HG03139 (cell line): ENCODE measurements at regions not wholly inside any gene's neighbourhood (a gene's known extent, or its start where the extent isn't known, plus 50 kb on each side); places are given as distances from the start of the nearest gene placed in this dataset.
A peak's percentile ranks its signal among the peaks of the same experiment; 100 is the strongest.
"Not testable (repeated sequence)": the region's sequence is repeated elsewhere in the genome, so short reads cannot be mapped to it uniquely, and the experiment has no call there.

Experiments
- ATAC-seq: cut with Tn5 transposase; IDR thresholded peaks from one replicate; pipeline ENCODE4 v1.9.1; 2021; ENCODE audit not compliant: unreplicated experiment

DNA sequence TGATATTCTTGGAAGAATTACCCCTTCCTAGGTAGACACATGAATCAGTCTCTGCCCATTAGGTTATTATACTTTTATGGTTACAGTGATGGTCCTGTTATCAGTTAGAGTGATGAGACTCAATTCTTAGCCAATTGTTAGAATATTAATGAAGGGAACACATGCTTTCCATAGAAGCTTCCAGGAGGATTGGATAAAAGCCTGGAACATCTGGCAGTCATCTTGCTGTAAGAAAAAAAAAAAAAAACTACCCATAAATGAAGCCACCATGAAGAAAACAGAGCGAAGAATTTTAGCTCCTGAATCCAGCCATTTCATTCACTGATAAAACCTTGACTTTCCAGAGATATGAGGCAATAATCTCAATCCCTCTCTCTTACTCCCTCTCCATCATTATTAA, 262.5 kb upstream of the GRIN3A start:
- no peak for ATAC-seq

- ATAC-seq, result no peak
Observed at GRCh38 chr9:101999441-101999840, 261.0 kb upstream of the GRIN3A start.

- ATAC-seq, result no peak
Observed at GRCh38 chr9:101995231-101995630, 256.8 kb upstream of the GRIN3A start.

- no peak for ATAC-seq
Observed at GRCh38 chr9:101993771-101994170, 255.3 kb upstream of the GRIN3A start.

DNA sequence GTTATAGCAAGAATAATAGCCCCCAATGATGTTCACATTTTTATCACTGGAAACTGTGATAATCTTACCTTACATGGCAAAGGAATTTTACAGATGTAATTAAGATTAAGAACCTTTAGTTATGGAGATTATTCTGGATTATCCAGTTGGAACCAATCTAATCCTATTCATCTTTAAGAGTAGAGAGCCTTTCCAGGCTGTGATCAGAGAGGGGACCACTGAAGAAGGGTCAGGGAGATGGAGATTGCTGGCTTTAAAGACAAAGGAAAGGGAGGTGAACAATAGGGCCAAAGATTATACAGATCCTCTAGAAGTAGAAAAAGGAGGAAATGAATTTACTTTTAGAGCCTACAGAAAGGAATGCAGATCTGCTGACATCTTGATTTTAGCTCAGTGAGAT, 253.5 kb upstream of the GRIN3A start:
- ATAC-seq, result no peak

DNA sequence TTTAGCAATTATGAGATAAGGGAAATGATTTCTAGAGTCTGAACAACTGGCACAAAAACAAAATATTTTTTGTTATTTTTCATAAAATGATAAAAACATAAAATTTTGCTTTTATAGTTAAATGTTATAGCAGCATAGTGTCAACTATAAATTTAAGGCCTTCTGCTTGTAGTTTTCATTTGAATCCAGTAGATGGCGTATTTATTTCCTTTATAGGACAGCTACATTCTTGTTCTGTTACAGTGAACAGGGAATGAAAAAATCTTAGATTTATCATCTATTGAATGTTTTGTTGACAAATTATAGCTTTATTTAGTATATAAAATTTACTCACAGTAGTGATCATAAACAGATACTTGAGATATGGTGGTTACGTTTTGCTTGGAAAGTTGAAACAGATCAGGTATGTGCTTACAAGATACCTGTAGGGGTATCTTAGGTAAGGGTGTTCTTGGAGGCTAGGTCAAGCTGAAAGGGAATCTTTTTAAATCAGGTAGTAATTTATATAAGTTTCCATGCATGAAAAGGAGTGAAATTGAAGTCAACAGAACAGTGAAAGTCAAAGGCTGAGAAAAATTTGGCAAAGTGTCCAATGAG, 239.3 kb upstream of the GRIN3A start:
- peak; percentile 73 for ATAC-seq

DNA sequence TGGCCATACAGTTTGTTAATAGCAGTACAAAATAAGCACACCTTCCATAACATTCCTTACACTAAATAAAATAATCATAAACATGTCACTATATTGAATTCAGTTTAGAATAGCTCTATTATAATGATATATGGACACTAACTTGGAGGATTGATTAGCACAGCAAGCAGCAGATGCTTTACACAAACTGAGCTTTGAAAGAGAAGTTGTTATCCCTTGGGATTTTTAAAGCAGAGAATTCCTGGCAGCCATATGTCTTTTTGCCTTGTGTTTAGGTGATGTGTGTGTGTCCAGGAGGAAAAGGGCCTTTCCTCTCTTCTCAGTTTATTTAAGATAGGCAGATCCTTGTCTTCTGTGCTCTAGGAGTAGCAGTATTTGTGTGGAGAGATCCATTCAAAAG, 232.2 kb upstream of the GRIN3A start:
- no peak for ATAC-seq

DNA sequence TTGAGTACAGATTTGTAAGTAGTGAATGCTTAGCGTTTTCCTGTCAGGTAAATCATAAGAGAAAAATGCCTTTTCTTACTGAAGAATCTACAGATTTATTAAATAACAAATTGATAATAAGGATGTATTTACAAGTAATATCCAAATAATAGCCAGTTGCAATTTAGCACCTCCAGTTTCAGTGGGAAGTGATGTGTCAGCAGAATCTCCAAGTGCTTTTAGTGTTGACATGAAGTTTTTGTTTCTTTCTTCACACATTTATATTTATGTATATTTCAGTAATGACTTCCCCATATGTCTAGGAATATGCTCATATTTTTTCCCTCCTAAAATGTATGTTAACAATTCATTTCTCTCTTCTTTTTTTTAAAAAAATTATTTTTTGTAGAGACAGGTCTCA, 229.9 kb upstream of the GRIN3A start:
- ATAC-seq, result no peak

GRCh38 chr9:101966691-101967090, 228.2 kb upstream of the GRIN3A start:
- no peak for ATAC-seq

GRCh38 chr9:101957705-101958104, 219.3 kb upstream of the GRIN3A start:
- no peak for ATAC-seq

DNA sequence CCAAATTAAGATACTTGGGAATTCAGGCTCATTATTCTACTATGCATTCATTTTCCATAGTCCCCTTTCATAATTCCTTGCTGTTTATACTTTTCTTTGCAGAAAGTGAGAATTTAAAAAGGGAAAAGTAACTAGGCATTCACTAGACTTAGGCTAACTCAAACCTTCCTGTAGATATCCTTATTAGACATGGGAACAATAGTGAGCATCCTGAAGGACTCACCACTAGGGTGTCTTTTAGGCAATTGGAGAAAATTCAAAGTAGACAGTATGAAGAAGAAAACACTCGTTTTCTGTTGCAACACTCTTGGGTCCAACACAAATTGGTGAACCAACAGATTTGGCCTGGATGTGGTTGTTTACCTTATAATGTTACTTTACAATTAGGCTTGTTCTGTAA, 213.2 kb upstream of the GRIN3A start:
- no peak for ATAC-seq

DNA sequence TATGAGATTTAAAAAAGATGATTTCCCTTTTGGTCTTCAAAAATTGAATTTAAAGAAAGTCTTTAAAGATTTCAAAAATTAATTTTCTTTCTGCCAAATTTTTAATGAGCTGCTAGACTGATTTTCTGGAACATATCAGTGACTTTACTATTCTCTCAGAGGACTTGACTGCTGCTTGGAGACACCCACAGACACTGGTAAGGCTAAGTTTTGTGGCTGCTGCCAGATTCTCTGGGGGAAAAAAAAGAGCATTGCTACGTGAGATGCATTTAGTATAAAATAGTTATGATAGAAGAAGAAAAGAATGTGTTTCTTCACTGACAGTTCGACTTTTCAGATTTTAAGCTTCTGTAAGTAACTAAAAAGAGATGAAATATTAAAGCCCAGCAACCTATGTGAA, 193.3 kb upstream of the GRIN3A start:
- ATAC-seq, result no peak

- no peak for ATAC-seq
Observed at GRCh38 chr9:101930783-101931182, 192.3 kb upstream of the GRIN3A start.

GRCh38 chr9:101925498-101925897, 187.1 kb upstream of the GRIN3A start:
- ATAC-seq, result no peak

DNA sequence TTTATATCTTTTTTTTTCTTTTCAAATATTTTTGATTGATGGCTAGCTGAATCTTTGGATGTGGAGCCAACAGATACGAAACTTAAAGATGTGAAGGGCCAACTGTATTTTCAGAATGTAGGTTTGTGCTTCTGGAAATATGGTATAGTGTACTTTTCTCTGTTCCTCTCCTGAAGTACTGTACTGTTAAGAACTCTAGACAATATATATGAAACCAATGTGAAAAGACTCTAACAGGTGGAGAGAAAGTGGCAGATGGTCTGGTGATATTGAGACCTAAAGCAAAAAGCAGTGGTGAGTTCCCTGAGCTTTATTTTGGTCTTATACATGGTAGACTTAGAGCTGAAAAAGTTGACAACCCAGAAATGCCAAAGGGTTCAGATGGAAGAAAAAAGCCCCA, 185.0 kb upstream of the GRIN3A start:
- no peak for ATAC-seq

GRCh38 chr9:101916948-101917347, 178.5 kb upstream of the GRIN3A start:
- not testable (repeated sequence) for ATAC-seq

- ATAC-seq, result no peak
Observed at GRCh38 chr9:101915482-101915881, 177.0 kb upstream of the GRIN3A start.

DNA sequence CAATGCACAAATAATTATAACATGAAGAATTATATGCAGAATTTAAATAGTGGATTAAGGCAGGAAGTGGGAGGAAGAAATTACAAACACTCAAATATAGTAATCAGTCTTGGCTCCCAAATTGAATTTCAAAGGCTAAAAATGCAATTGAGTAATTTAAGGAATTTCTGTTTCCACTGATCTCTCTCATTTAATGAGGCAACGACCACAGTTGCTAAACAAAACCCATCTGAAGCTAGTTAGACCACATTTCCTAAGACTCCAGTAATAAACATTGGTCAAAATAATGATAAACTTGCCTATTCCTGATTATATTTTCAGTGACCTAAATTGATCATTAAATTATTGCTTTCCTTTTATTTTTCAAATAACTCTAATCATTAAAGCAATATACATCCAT, 174.3 kb upstream of the GRIN3A start:
- no peak for ATAC-seq

- ATAC-seq, result no peak
Observed at GRCh38 chr9:101907466-101907865, 169.0 kb upstream of the GRIN3A start.

- ATAC-seq, result no peak
Observed at GRCh38 chr9:101904845-101905244, 166.4 kb upstream of the GRIN3A start.

DNA sequence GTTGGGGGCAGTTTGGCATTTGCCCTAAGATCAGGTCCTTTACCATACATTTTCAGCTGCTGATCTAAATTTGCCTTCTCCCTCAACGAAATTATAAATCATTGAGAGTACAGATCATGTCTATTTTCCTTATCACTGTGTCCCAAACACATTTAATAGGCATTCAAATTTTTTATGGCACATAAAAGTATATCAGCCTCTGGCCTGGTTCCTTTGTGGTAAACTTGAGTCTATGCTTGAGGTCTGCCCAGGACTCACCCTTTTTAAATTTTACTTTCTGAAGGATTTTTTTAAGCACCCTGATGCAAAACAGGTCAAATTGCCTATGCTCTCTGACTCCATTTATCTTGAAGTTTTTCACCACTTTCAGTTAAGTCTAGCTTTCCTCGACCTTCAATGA, 163.6 kb upstream of the GRIN3A start:
- no peak for ATAC-seq

- no peak for ATAC-seq
Observed at GRCh38 chr9:101897196-101897595, 158.7 kb upstream of the GRIN3A start.
